PFSK-1 (cell line): ENCODE measurements at regions not wholly inside any gene's neighbourhood (a gene's known extent, or its start where the extent isn't known, plus 50 kb on each side); places are given as distances from the start of the nearest gene placed in this dataset.

Experiments
- POLR2AphosphoS5 ChIP-seq: IDR thresholded peaks from 2 replicates; pipeline ENCODE4 v1.6.1; 2012; ENCODE audit warnings: low read depth, mild to moderate bottlenecking, control low read depth, low read length, moderate library complexity
- REST ChIP-seq, 2 experiments: IDR thresholded peaks; 2 replicates each; pipeline versions ENCODE4 v1.6.1 to v1.8.0; 2011 to 2012; ENCODE audit warnings: low read depth in 2 of 2, low read length in 2 of 2, control low read depth in 1 of 2, inconsistent platforms in 1 of 2, mild to moderate bottlenecking in 1 of 2, moderate library complexity in 1 of 2; ENCODE audit not compliant: insufficient read depth in 1 of 2

GRCh38 chr21:15311510-15311909, 246.7 kb upstream of the NRIP1 start:
- TF ChIP-seq POLR2AphosphoS5 (no peak), REST (IDR thresholded peaks at IDR 0.05; ENCODE audit: insufficient read depth in 1 of 2, low read depth in 2 of 2, low read length in 2 of 2) (no peak)
